ENCODE measurements at regions not wholly inside any gene's neighbourhood (a gene's known extent, or its start where the extent isn't known, plus 50 kb on each side); places are given as distances from the start of the nearest gene placed in this dataset.

DNA sequence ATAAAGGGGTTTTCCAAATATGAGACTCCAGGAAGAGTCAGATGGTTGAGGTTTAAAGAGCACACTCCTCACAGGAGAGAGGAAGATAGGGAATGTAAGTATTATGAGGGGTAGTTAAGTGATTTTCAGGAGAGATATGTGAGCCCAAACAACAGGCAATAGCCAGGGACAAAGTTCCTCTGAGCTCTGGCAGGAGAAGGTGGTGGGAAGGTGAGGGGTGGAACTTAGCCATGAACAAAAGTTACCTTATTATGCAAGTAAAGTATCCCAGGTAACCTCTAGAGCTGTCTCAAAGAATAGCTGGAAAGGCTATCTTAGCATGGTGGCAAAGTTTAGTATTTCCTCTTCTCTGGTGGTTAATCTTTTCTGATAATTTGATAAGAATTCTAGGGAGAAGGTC, 450.5 kb upstream of the PTPRD start:
- Histone ChIP-seq H3K27ac (ENCODE audit: low read depth, low read length, poor library complexity, severe bottlenecking) (no peak overlapping the region), H3K9me3 (ENCODE audit: low read length) (no peaks in the 10 kb centered on the region), H3K79me2 (ENCODE audit: insufficient read depth, low read depth, low read length) (no peaks in the 10 kb centered on the region), H3K4me1 (ENCODE audit: insufficient read depth, low read length, poor library complexity, severe bottlenecking) (no peaks in the 10 kb centered on the region), H3K9me2 (ENCODE audit: insufficient read depth, low read length) (no peaks in the 10 kb centered on the region; the same call in 1 of the 2 replicates), H3K4me2 (ENCODE audit: low read length) (no peak overlapping the region), H4K20me1 (ENCODE audit: insufficient read depth, low read length) (no peaks in the 10 kb centered on the region), H3K36me3 (ENCODE audit: insufficient read depth, low read length) (no peaks in the 10 kb centered on the region), H3K4me3 (ENCODE audit: low read depth, low read length, poor library complexity, severe bottlenecking) (no peak overlapping the region), H2AFZ (ENCODE audit: low read length) (no peak overlapping the region)
- no peak for TF ChIP-seq EZH2phosphoT487 (IDR thresholded peaks at IDR 0.05; ENCODE audit: borderline replicate concordance, low read depth, low read length)
- TF ChIP-seq, protein P1, sequence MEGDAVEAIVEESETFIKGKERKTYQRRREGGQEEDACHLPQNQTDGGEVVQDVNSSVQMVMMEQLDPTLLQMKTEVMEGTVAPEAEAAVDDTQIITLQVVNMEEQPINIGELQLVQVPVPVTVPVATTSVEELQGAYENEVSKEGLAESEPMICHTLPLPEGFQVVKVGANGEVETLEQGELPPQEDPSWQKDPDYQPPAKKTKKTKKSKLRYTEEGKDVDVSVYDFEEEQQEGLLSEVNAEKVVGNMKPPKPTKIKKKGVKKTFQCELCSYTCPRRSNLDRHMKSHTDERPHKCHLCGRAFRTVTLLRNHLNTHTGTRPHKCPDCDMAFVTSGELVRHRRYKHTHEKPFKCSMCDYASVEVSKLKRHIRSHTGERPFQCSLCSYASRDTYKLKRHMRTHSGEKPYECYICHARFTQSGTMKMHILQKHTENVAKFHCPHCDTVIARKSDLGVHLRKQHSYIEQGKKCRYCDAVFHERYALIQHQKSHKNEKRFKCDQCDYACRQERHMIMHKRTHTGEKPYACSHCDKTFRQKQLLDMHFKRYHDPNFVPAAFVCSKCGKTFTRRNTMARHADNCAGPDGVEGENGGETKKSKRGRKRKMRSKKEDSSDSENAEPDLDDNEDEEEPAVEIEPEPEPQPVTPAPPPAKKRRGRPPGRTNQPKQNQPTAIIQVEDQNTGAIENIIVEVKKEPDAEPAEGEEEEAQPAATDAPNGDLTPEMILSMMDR (conservative IDR thresholded peaks at IDR 0.05; ENCODE audit: low read length): no peak
- no TSS peak for BruUV-seq (replicated peaks)
- CTCF ChIA-PET (ENCODE audit: unreplicated experiment): no interaction called here
- intact Hi-C loops (cut with micrococcal nuclease; ENCODE audit: unreplicated experiment): no loop called here
- POLR2A ChIA-PET: no interaction called here
- no peak for DNase-seq (ENCODE audit: low spot score)

DNA sequence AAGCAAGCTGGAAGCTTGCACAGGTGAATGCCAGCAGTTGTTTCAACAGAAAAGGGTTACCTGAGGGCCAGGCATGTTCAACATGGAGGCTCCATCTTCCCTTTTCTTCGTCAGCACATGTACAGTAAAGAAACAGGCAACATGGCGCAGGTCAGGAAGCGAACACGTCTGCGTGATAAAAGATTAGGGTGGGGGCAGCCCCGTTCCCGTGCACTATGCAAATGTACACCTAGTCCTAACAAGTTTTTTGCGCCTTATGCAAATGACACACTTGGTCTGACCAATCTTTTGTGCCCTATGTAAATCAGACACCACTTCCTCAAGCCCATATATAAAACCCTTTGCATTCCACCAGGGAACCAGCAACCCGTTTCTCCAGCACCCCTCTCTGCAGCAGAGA, 452.1 kb upstream of the PTPRD start:
- intact Hi-C loops (cut with micrococcal nuclease; ENCODE audit: unreplicated experiment): no loop called here
- H3K9me3 ChIP-seq (ENCODE audit: low read length): no peaks in the 10 kb centered on the region
- no peaks in the 10 kb centered on the region for H3K4me1 ChIP-seq (ENCODE audit: insufficient read depth, low read length, poor library complexity, severe bottlenecking)
- CTCF ChIA-PET (ENCODE audit: unreplicated experiment): no interaction called here
- no TSS peak for BruUV-seq (replicated peaks)
- no peak overlapping the region for H3K4me2 ChIP-seq (ENCODE audit: low read length)
- H3K27ac ChIP-seq (ENCODE audit: low read depth, low read length, poor library complexity, severe bottlenecking): no peak overlapping the region
- DNase-seq (ENCODE audit: low spot score): no peak
- H3K79me2 ChIP-seq (ENCODE audit: insufficient read depth, low read depth, low read length): no peaks in the 10 kb centered on the region
- POLR2A ChIA-PET: no interaction called here
- H3K9me2 ChIP-seq (ENCODE audit: insufficient read depth, low read length): no peaks in the 10 kb centered on the region; the same call in 1 of the 2 replicates
- H3K4me3 ChIP-seq (ENCODE audit: low read depth, low read length, poor library complexity, severe bottlenecking): no peak overlapping the region
- no peak for TF ChIP-seq EZH2phosphoT487 (IDR thresholded peaks at IDR 0.05; ENCODE audit: borderline replicate concordance, low read depth, low read length)
- TF ChIP-seq, protein P1 (conservative IDR thresholded peaks at IDR 0.05; ENCODE audit: low read length): no peak
- no peak overlapping the region for H2AFZ ChIP-seq (ENCODE audit: low read length)
- no peaks in the 10 kb centered on the region for H3K36me3 ChIP-seq (ENCODE audit: insufficient read depth, low read length)
- H4K20me1 ChIP-seq (ENCODE audit: insufficient read depth, low read length): no peaks in the 10 kb centered on the region

DNA sequence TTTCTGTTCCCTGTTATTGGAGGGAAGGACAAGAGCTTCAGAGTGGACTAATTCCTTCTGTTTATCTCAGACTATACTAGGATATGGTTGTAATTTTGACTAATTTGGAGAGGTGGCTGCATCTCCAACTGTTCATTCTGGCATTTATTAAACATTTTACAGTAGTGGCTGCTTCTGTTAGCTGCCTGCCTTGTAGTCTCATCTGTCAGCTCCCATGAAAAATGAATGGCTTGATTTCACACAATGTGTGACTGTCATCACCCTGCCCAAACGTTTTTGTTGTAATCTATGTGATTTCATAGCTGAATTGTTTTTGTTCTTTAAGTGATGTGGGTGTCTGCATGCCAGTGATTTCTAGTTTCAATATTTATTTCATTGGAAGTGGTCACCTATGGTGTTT, 459.4 kb upstream of the PTPRD start:
- no peaks in the 10 kb centered on the region for H3K79me2 ChIP-seq (ENCODE audit: insufficient read depth, low read depth, low read length)
- no peaks in the 10 kb centered on the region; the same call in 1 of the 2 replicates for H3K9me2 ChIP-seq (ENCODE audit: insufficient read depth, low read length)
- TF ChIP-seq, protein P1 (conservative IDR thresholded peaks at IDR 0.05; ENCODE audit: low read length): no peak
- no peak for TF ChIP-seq EZH2phosphoT487 (IDR thresholded peaks at IDR 0.05; ENCODE audit: borderline replicate concordance, low read depth, low read length)
- H3K4me2 ChIP-seq (ENCODE audit: low read length): no peak overlapping the region
- no peak overlapping the region for H2AFZ ChIP-seq (ENCODE audit: low read length)
- CTCF ChIA-PET (ENCODE audit: unreplicated experiment): no interaction called here
- H4K20me1 ChIP-seq (ENCODE audit: insufficient read depth, low read length): no peaks in the 10 kb centered on the region
- H3K36me3 ChIP-seq (ENCODE audit: insufficient read depth, low read length): no peaks in the 10 kb centered on the region
- POLR2A ChIA-PET: no interaction called here
- BruUV-seq (replicated peaks): no TSS peak
- no peak for DNase-seq (ENCODE audit: low spot score)
- no peak overlapping the region for H3K4me3 ChIP-seq (ENCODE audit: low read depth, low read length, poor library complexity, severe bottlenecking)
- no peaks in the 10 kb centered on the region for H3K4me1 ChIP-seq (ENCODE audit: insufficient read depth, low read length, poor library complexity, severe bottlenecking)
- intact Hi-C loops (cut with micrococcal nuclease; ENCODE audit: unreplicated experiment): no loop called here
- no peaks in the 10 kb centered on the region for H3K9me3 ChIP-seq (ENCODE audit: low read length)
- no peak overlapping the region for H3K27ac ChIP-seq (ENCODE audit: low read depth, low read length, poor library complexity, severe bottlenecking)

Data from OCI-LY7 (cell line).